Inflammatory macrophage (primary cell): ENCODE measurements at regions not wholly inside any gene's neighbourhood (a gene's known extent, or its start where the extent isn't known, plus 50 kb on each side); places are given as distances from the start of the nearest gene placed in this dataset.
"Not testable (repeated sequence)": the region's sequence is repeated elsewhere in the genome, so short reads cannot be mapped to it uniquely, and the experiment has no call there.

Experiments
- DNase-seq, 2 donors: peaks; one replicate each; pipeline ENCODE4 v3.0.0-alpha.2; 2020 to 2022

- not testable (repeated sequence) for DNase-seq
Observed at GRCh38 chr12:127157501-127158366, 1109.2 kb upstream of the TMEM132C start.

- no peak for DNase-seq
Observed at GRCh38 chr12:127158385-127159061, 1108.4 kb upstream of the TMEM132C start.

GRCh38 chr12:127161466-127161865, 1105.5 kb upstream of the TMEM132C start:
- DNase-seq = no peak

GRCh38 chr12:127162307-127162706, 1104.7 kb upstream of the TMEM132C start:
- DNase-seq = no peak

GRCh38 chr12:127162902-127163301, 1104.1 kb upstream of the TMEM132C start:
- peak; percentile 10 to 16 for DNase-seq

GRCh38 chr12:127165567-127166392, 1101.2 kb upstream of the TMEM132C start:
- peak; percentile 74 to 76 for DNase-seq

- DNase-seq = no peak
Observed at GRCh38 chr12:127169321-127170181, 1097.4 kb upstream of the TMEM132C start.

GRCh38 chr12:127170226-127171180, 1096.5 kb upstream of the TMEM132C start:
- no peak for DNase-seq

- DNase-seq = no peak
Observed at GRCh38 chr12:127172861-127173260, 1094.1 kb upstream of the TMEM132C start.

- not testable (repeated sequence) for DNase-seq
Observed at GRCh38 chr12:127173971-127174370, 1093.0 kb upstream of the TMEM132C start.

GRCh38 chr12:127174881-127175280, 1092.1 kb upstream of the TMEM132C start:
- DNase-seq = no peak

- DNase-seq = no peak
Observed at GRCh38 chr12:127175361-127175760, 1091.6 kb upstream of the TMEM132C start.

- no peak for DNase-seq
Observed at GRCh38 chr12:127176804-127177203, 1090.2 kb upstream of the TMEM132C start.

- DNase-seq = no peak
Observed at GRCh38 chr12:127178052-127178451, 1088.9 kb upstream of the TMEM132C start.

GRCh38 chr12:127178463-127178862, 1088.5 kb upstream of the TMEM132C start:
- DNase-seq = no peak

- no peak for DNase-seq
Observed at GRCh38 chr12:127179176-127179575, 1087.8 kb upstream of the TMEM132C start.

GRCh38 chr12:127182018-127182417, 1085.0 kb upstream of the TMEM132C start:
- no peak for DNase-seq

GRCh38 chr12:127189992-127190391, 1077.0 kb upstream of the TMEM132C start:
- no peak for DNase-seq

GRCh38 chr12:127191129-127191528, 1075.8 kb upstream of the TMEM132C start:
- no peak for DNase-seq

GRCh38 chr12:127192391-127192790, 1074.6 kb upstream of the TMEM132C start:
- DNase-seq = no peak

- DNase-seq = no peak
Observed at GRCh38 chr12:127193341-127193740, 1073.6 kb upstream of the TMEM132C start.
